ENCODE measurements at regions not wholly inside any gene's neighbourhood (a gene's known extent, or its start where the extent isn't known, plus 50 kb on each side); places are given as distances from the start of the nearest gene placed in this dataset.

- no peak for TF ChIP-seq TAF15 (IDR thresholded peaks at IDR 0.05; ENCODE audit: low read depth, low read length)
- no peak for TF ChIP-seq ZNF766 (CRISPR knock-in tag; conservative IDR thresholded peaks at IDR 0.05)
- no peak for TF ChIP-seq ZNF184 (CRISPR knock-in tag; IDR thresholded peaks at IDR 0.05)
Observed at GRCh38 chr1:34606504-34606903, 148.3 kb upstream of the GJB5 start.

All from K562 (cell line).